Neutrophil (primary cell): ENCODE measurements at regions not wholly inside any gene's neighbourhood (a gene's known extent, or its start where the extent isn't known, plus 50 kb on each side); places are given as distances from the start of the nearest gene placed in this dataset.

Experiments
- H3K27ac ChIP-seq: fragments of 200-600 bp; sonication (generic); 2 replicates; pipeline ENCODE4 v1.5.1; 2016; ENCODE audit warnings: mild to moderate bottlenecking, moderate library complexity
- H3K27me3 ChIP-seq: fragments of 200-600 bp; sonication (generic); 2 replicates; pipeline ENCODE4 v1.6.0; 2016; ENCODE audit warnings: mild to moderate bottlenecking
- H3K36me3 ChIP-seq: fragments of 200-600 bp; sonication (generic); 2 replicates; pipeline ENCODE4 v1.5.1; 2017
- H3K4me1 ChIP-seq, 2 experiments: fragments of 200-600 bp in 1 of 2; sonication (generic) in 1 of 2; 1 replicate in 1 of 2; 2 replicates in 1 of 2; pipeline versions ENCODE4 v1.5.1 to v1.6.1; 2013 to 2016; ENCODE audit warnings: low read depth in 1 of 2, low read length in 1 of 2, mild to moderate bottlenecking in 1 of 2, moderate library complexity in 1 of 2; ENCODE audit not compliant: control insufficient read depth in 1 of 2, insufficient read depth in 1 of 2
- H3K4me3 ChIP-seq, 2 experiments: fragments of 200-600 bp in 1 of 2; sonication (generic) in 1 of 2; 1 replicate in 1 of 2; 2 replicates in 1 of 2; pipeline ENCODE4 v1.5.1; 2013 to 2016; ENCODE audit warnings: low read depth in 1 of 2, low read length in 1 of 2, mild to moderate bottlenecking in 1 of 2, moderate library complexity in 1 of 2
- H3K9me3 ChIP-seq: fragments of 200-600 bp; sonication (generic); 2 replicates; pipeline ENCODE4 v1.5.1; 2016
- TF ChIP-seq, protein P1 (sequence below): fragments of 200-600 bp; sonication (generic); IDR thresholded peaks from 2 replicates; pipeline ENCODE4 v1.5.1; 2016; ENCODE audit warnings: antibody characterized with exemption

DNA sequence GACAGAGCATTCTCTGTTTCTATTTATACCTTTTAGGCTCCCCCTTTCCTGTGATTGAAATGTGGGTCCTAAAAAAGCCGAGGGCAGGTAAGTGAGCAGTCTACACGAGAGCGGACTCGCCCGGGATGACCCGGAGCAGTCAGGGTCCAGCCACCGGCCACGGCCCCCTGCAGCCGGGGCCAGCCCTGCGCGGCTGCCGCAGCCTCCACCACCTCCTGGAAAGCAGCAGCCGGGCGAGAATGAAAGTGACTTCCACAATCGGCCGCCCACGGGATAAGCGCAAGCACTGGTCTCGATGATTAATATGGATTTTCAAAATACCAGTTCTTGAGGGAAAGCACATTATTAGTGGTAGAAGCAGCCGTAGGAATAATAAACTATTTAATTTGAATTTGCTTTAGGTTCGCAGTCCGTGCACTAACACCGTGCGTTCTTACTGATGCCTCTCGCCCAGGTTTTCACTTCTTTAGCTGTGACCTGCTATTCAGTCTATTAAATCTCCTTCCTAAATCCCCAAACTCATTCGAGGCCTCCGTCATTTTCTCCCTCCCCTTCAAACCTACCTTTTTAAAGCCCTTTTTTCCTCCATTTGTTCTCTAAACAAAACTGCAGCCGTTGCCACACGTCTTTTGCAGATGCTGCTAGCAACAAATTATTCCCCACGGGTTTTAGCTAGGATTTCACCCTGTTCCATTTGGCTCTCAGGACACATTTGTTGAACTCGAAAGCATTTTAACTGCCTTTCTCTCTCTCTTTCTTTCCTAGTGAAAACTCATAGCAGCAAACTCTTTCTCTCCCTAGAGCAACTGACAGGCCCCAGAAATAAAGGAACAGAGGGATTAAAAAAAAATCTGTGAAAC lies 1015.1 kb upstream of the PIK3C3 start:
- TF ChIP-seq, protein P1, sequence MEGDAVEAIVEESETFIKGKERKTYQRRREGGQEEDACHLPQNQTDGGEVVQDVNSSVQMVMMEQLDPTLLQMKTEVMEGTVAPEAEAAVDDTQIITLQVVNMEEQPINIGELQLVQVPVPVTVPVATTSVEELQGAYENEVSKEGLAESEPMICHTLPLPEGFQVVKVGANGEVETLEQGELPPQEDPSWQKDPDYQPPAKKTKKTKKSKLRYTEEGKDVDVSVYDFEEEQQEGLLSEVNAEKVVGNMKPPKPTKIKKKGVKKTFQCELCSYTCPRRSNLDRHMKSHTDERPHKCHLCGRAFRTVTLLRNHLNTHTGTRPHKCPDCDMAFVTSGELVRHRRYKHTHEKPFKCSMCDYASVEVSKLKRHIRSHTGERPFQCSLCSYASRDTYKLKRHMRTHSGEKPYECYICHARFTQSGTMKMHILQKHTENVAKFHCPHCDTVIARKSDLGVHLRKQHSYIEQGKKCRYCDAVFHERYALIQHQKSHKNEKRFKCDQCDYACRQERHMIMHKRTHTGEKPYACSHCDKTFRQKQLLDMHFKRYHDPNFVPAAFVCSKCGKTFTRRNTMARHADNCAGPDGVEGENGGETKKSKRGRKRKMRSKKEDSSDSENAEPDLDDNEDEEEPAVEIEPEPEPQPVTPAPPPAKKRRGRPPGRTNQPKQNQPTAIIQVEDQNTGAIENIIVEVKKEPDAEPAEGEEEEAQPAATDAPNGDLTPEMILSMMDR, result no peak
- H3K27ac ChIP-seq, result no peak overlapping the region
- no peaks in the 10 kb centered on the region for H3K4me1 ChIP-seq
- H3K4me3 ChIP-seq, result no peak overlapping the region
- H3K36me3 ChIP-seq, result no peaks in the 10 kb centered on the region
- H3K9me3 ChIP-seq, result no peaks in the 10 kb centered on the region
- no peaks in the 10 kb centered on the region for H3K27me3 ChIP-seq

DNA sequence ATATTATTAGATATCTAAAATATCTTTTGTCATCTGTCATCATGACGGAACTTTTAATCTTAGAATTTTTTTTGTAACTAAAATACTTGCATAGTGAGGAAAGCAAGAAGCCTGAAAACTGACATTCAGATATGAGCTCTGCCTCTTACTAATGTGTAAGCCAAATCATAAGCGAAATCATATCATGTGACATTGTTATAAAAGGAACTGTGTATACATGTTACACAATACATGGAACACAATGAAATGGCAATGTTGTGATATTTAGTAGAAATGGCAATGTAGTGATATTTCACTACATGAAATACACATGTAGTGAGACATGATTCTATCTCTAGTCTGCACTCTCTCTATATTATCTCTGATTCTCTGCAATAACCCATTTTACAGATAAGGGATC lies 1016.4 kb upstream of the PIK3C3 start:
- Histone ChIP-seq H3K27ac (no peak overlapping the region), H3K4me3 (no peak overlapping the region), H3K36me3 (no peaks in the 10 kb centered on the region), H3K4me1 (no peaks in the 10 kb centered on the region), H3K9me3 (no peaks in the 10 kb centered on the region), H3K27me3 (no peaks in the 10 kb centered on the region)
- TF ChIP-seq, protein P1, result no peak

DNA sequence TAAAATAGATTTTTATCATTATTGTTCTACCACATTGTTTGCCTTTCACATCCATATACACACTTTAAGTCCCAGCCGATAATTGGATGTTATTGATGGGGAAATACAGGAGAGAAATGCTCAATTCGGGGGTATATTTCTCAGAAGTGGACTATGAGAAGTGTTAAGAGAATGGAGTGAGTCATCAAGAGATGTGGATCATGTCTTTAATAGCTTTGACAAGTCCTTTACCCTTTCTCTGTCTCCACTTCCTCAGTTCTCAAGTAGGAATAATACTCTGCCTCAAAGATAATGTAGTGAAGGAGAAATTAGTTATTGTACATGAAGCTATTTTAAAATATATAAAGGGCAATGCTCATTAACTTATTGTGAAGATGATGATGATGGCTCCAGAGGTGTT lies 1017.6 kb upstream of the PIK3C3 start:
- Histone ChIP-seq H3K27me3 (no peaks in the 10 kb centered on the region), H3K27ac (no peak overlapping the region), H3K4me3 (no peak overlapping the region), H3K4me1 (no peaks in the 10 kb centered on the region), H3K9me3 (no peaks in the 10 kb centered on the region), H3K36me3 (no peaks in the 10 kb centered on the region)
- TF ChIP-seq, protein P1, result no peak

DNA sequence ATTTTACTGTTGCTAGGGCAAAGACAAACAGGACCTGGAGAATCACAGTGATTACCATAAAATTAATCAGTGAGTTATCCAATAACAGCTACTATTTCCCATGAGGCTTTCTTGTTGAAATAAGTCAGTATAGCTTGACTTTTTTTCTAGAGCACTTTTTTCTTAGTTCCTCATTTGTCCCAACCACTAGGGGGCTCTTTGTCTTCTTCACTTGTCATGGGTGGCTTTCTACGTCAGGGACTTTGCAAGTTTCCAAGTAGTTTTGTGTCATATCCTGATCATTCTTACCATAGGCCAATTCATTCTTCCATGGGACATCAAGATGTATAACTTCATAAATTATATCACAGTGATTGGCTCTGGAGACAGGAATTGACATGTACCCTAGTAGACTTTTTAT lies 1019.6 kb upstream of the PIK3C3 start:
- no peak overlapping the region for H3K27ac ChIP-seq
- no peaks in the 10 kb centered on the region for H3K9me3 ChIP-seq
- H3K36me3 ChIP-seq, result no peaks in the 10 kb centered on the region
- no peak overlapping the region for H3K4me3 ChIP-seq
- no peaks in the 10 kb centered on the region for H3K4me1 ChIP-seq
- H3K27me3 ChIP-seq, result no peaks in the 10 kb centered on the region
- TF ChIP-seq, protein P1, result no peak

DNA sequence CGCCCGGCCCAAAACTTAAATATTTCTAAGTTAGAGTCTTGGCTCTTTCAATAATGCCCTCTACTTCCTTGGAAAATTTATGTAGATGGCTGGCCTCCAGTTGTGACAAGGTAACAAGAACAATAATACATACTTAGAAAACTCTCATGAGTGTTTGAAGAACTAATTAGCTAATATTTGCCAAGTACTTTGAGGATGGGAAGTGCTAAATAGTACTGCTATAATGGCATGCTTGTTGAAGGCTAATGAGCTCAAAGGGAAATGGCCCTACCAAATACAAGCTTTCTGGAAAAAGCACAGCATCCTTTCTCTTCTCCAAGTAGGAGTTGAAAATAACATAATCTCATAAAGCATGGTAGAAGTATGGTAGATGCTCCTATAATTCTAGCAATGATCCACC lies 1022.2 kb upstream of the PIK3C3 start:
- Histone ChIP-seq H3K9me3 (no peaks in the 10 kb centered on the region), H3K27me3 (no peaks in the 10 kb centered on the region), H3K4me3 (no peak overlapping the region), H3K4me1 (no peaks in the 10 kb centered on the region), H3K27ac (no peak overlapping the region), H3K36me3 (no peaks in the 10 kb centered on the region)
- TF ChIP-seq, protein P1, result no peak
